ENCODE measurements at regions not wholly inside any gene's neighbourhood (a gene's known extent, or its start where the extent isn't known, plus 50 kb on each side); places are given as distances from the start of the nearest gene placed in this dataset.

DNA sequence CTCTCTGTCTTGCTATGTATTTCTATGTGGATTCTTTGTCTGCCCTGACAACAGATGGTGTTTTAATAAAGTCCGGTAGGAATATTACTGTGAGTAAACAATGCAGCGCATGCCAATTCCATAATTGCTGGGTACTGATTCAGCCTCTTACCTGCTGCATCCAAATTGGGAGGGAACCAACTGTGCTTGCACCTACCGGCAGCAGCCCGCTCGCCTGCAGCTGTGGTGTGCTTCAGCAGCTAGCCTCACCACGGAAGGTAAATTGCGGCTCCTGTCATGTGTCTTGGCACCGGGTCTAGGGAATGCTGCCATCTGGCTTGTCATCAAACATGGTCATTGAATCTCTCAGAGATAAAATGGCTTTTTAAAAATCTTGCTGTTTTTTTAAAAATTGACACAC, 704.8 kb upstream of the SLC35B3 start:
- Histone ChIP-seq H3K27me3 (ENCODE audit: control insufficient read depth in 4 of 4, insufficient read depth in 4 of 4, low read length in 3 of 4) (no peaks in the 10 kb centered on the region), H3K4me1 (ENCODE audit: control insufficient read depth in 4 of 4, insufficient read depth in 4 of 4, low read length in 3 of 4) (peaks cover 0 to 30% (median 18%) of the 10 kb centered on the region in 4 donors), H3K36me3 (ENCODE audit: control insufficient read depth in 4 of 4, insufficient read depth in 3 of 4, low read depth in 1 of 4, low read length in 3 of 4) (no peaks in the 10 kb centered on the region), H3K27ac (ENCODE audit: low read depth in 1 of 2, low read length in 2 of 2) (peak overlapping the region; percentile 84 to 86), H3K9me3 (ENCODE audit: control insufficient read depth in 4 of 4, low read length in 3 of 4) (peaks cover 0 to 4% (median 0%) of the 10 kb centered on the region in 4 donors), H3K4me3 (ENCODE audit: low read depth in 1 of 3, low read length in 3 of 3) (peak overlapping the region in 2 of 3 donors; percentile 23 to 53), H3K9ac (ENCODE audit: low read depth in 1 of 2, low read length in 2 of 2) (peak overlapping the region in 1 of 2 donors; percentile 18)
- 28% methylated on average over 8 of the region's 8 CpGs for WGBS
- DNase-seq (ENCODE audit: low spot score) = no peak
- peak; percentile 28 for TF ChIP-seq MAX (IDR thresholded peaks at IDR 0.05)
- no peak for TF ChIP-seq ZBTB33 (IDR thresholded peaks at IDR 0.05)
- peak in 1 of 2 donors; percentile 38 for TF ChIP-seq RXRA (IDR thresholded peaks at IDR 0.05)
- TF ChIP-seq GABPA (IDR thresholded peaks at IDR 0.05 in 1 of 2, conservative IDR thresholded peaks at IDR 0.05 in 1 of 2) = no peak
- no peak for TF ChIP-seq FOXA1 (IDR thresholded peaks at IDR 0.05)
- no peak for TF ChIP-seq CTCF (IDR thresholded peaks at IDR 0.05; ENCODE audit: low read depth, low read length, missing input control)
- TF ChIP-seq HNF4G (IDR thresholded peaks at IDR 0.05) = no peak
- TF ChIP-seq, protein P1, sequence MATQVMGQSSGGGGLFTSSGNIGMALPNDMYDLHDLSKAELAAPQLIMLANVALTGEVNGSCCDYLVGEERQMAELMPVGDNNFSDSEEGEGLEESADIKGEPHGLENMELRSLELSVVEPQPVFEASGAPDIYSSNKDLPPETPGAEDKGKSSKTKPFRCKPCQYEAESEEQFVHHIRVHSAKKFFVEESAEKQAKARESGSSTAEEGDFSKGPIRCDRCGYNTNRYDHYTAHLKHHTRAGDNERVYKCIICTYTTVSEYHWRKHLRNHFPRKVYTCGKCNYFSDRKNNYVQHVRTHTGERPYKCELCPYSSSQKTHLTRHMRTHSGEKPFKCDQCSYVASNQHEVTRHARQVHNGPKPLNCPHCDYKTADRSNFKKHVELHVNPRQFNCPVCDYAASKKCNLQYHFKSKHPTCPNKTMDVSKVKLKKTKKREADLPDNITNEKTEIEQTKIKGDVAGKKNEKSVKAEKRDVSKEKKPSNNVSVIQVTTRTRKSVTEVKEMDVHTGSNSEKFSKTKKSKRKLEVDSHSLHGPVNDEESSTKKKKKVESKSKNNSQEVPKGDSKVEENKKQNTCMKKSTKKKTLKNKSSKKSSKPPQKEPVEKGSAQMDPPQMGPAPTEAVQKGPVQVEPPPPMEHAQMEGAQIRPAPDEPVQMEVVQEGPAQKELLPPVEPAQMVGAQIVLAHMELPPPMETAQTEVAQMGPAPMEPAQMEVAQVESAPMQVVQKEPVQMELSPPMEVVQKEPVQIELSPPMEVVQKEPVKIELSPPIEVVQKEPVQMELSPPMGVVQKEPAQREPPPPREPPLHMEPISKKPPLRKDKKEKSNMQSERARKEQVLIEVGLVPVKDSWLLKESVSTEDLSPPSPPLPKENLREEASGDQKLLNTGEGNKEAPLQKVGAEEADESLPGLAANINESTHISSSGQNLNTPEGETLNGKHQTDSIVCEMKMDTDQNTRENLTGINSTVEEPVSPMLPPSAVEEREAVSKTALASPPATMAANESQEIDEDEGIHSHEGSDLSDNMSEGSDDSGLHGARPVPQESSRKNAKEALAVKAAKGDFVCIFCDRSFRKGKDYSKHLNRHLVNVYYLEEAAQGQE (IDR thresholded peaks at IDR 0.05) = peak; percentile 17
- no peak for TF ChIP-seq JUND (IDR thresholded peaks at IDR 0.05)
- no peak for TF ChIP-seq SP1 (IDR thresholded peaks at IDR 0.05)
- peak in 1 of 2 donors; percentile 18 for TF ChIP-seq HNF4A (conservative IDR thresholded peaks at IDR 0.05)
- TF ChIP-seq FOXA2 (IDR thresholded peaks at IDR 0.05) = peak; percentile 21
- TF ChIP-seq EGR1 (IDR thresholded peaks at IDR 0.05; ENCODE audit: low read depth in 2 of 2) = no peak
- TF ChIP-seq NR2F2 (IDR thresholded peaks at IDR 0.05) = no peak
- TF ChIP-seq, protein P2, sequence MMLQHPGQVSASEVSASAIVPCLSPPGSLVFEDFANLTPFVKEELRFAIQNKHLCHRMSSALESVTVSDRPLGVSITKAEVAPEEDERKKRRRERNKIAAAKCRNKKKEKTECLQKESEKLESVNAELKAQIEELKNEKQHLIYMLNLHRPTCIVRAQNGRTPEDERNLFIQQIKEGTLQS (IDR thresholded peaks at IDR 0.05) = no peak
- peak; percentile 23 to 46 for TF ChIP-seq RAD21 (IDR thresholded peaks at IDR 0.05)
- TF ChIP-seq TAF1 (conservative IDR thresholded peaks at IDR 0.05) = no peak
- TF ChIP-seq YY1 (IDR thresholded peaks at IDR 0.05) = peak; percentile 34

Data from liver (tissue), 8 donors.